SK-N-SH (cell line): ENCODE measurements at regions not wholly inside any gene's neighbourhood (a gene's known extent, or its start where the extent isn't known, plus 50 kb on each side); places are given as distances from the start of the nearest gene placed in this dataset.

Experiments
- CTCF ChIA-PET: fragments of 300-600, 350-600 bp; formaldehyde crosslinking; extraction: SDS; loops from one replicate; lab custom pipeline; 2021; lab: Yijun Ruan, JAX
- POLR2A ChIA-PET: fragments of 350-600 bp; sonication (Branson Sonifier 250); formaldehyde crosslinking; extraction: SDS; loops from one replicate; lab custom pipeline; 2020; ENCODE audit warnings: antibody characterized with exemption, inconsistent platforms; lab: Yijun Ruan, JAX
- DNase-seq: peaks from one replicate; pipeline ENCODE4 v3.0.0; 2012
- H2AFZ ChIP-seq: fragments of 200-600 bp; sonication (generic); 2 replicates; pipeline ENCODE4 v1.8.1; 2016; ENCODE audit warnings: antibody characterized with exemption, mild to moderate bottlenecking, low read depth
- H3F3A ChIP-seq: fragments of 200-600 bp; sonication (generic); replicated peaks from 2 replicates; pipeline ENCODE3; 2016; ENCODE audit warnings: antibody characterized with exemption, mild to moderate bottlenecking; ENCODE audit not compliant: insufficient read depth
- H3K27ac ChIP-seq, 2 experiments: fragments of 200-500 bp in 1 of 2; fragments of 200-600 bp in 1 of 2; sonication (Bioruptor generic) in 1 of 2; sonication (generic), shearing (Covaris generic) in 1 of 2; 2 replicates each; pipeline versions ENCODE4 v1.5.1 to v1.6.1; 2014 to 2016; ENCODE audit warnings: low read depth in 2 of 2, inconsistent platforms in 1 of 2, low read length in 1 of 2, mild to moderate bottlenecking in 1 of 2, mixed read lengths in 1 of 2
- H3K27me3 ChIP-seq: fragments of 200-600 bp; sonication (generic), shearing (Covaris generic); 2 replicates; pipeline ENCODE4 v1.6.1; 2016; ENCODE audit warnings: mixed run types; ENCODE audit not compliant: insufficient read depth
- H3K36me3 ChIP-seq, 2 experiments: fragments of 200-500 bp in 1 of 2; fragments of 200-600 bp in 1 of 2; sonication (Bioruptor generic) in 1 of 2; sonication (generic) in 1 of 2; replicated peaks in 1 of 2; 2 replicates each; pipeline versions ENCODE3 to v1.5.1; 2014 to 2016; ENCODE audit warnings: low read length in 1 of 2, mild to moderate bottlenecking in 1 of 2; ENCODE audit not compliant: insufficient read depth in 2 of 2, control insufficient read depth in 1 of 2
- H3K4me1 ChIP-seq, 2 experiments: fragments of 200-500 bp in 1 of 2; fragments of 200-600 bp in 1 of 2; sonication (Bioruptor generic) in 1 of 2; sonication (generic), shearing (Covaris generic) in 1 of 2; 2 replicates each; pipeline versions ENCODE4 v1.5.1 to v1.6.1; 2014 to 2016; ENCODE audit warnings: low read depth in 1 of 2, low read length in 1 of 2, mixed run types in 1 of 2; ENCODE audit not compliant: insufficient read depth in 2 of 2, control insufficient read depth in 1 of 2
- H3K4me2 ChIP-seq: fragments of 200-600 bp; sonication (generic), shearing (Covaris generic); 2 replicates; pipeline ENCODE4 v1.6.1; 2017; ENCODE audit warnings: mixed run types
- H3K4me3 ChIP-seq, 2 experiments: fragments of 200-500 bp in 1 of 2; fragments of 200-600 bp in 1 of 2; sonication (Bioruptor generic) in 1 of 2; sonication (generic), shearing (Covaris generic) in 1 of 2; 2 replicates each; pipeline versions ENCODE4 v1.5.1 to v1.8.1; 2014 to 2016; ENCODE audit warnings: low read depth in 2 of 2, inconsistent platforms in 1 of 2, low read length in 1 of 2, mild to moderate bottlenecking in 1 of 2, mixed read lengths in 1 of 2, moderate library complexity in 1 of 2
- H3K79me2 ChIP-seq: fragments of 200-600 bp; sonication (generic); 2 replicates; pipeline ENCODE4 v1.8.1; 2017; ENCODE audit warnings: mild to moderate bottlenecking; ENCODE audit not compliant: insufficient read depth
- H3K9ac ChIP-seq: fragments of 200-600 bp; sonication (generic); 2 replicates; pipeline ENCODE4 v1.6.1; 2017; ENCODE audit warnings: mixed run types
- H3K9me2 ChIP-seq: fragments of 200-600 bp; sonication (generic); 2 replicates; pipeline ENCODE4 v1.6.1; 2017; ENCODE audit warnings: mixed run types
- H3K9me3 ChIP-seq: fragments of 200-600 bp; sonication (generic); 2 replicates; pipeline ENCODE4 v1.6.1; 2017; ENCODE audit warnings: mixed run types, mild to moderate bottlenecking, moderate library complexity
- H4K20me1 ChIP-seq: fragments of 200-600 bp; sonication (generic); 2 replicates; pipeline ENCODE4 v1.6.1; 2017; ENCODE audit warnings: mild to moderate bottlenecking, mixed run types; ENCODE audit not compliant: insufficient read depth
- EP300 ChIP-seq, 2 experiments: IDR thresholded peaks; 2 replicates each; pipeline versions ENCODE4 v1.4.0 to v1.6.1; 2012; ENCODE audit warnings: borderline replicate concordance in 1 of 2, low read depth in 1 of 2, low read length in 1 of 2
- EZH2phosphoT487 ChIP-seq: fragments of 200-600 bp; sonication (generic); IDR thresholded peaks from 2 replicates; pipeline ENCODE4 v1.6.1; 2017; ENCODE audit warnings: low read depth, mixed run types, mild to moderate bottlenecking, antibody characterized with exemption, moderate library complexity, borderline replicate concordance
- FOXJ3 ChIP-seq: sonication (generic); formaldehyde crosslinking; IDR thresholded peaks from 2 replicates; pipeline ENCODE4 v1.5.1; 2020; ENCODE audit warnings: mild to moderate bottlenecking, missing genetic modification reagents
- GABPA ChIP-seq: IDR thresholded peaks from 2 replicates; pipeline ENCODE4 v1.4.0; 2012; ENCODE audit warnings: low read depth, mild to moderate bottlenecking
- GATA2 ChIP-seq: sonication (generic); formaldehyde crosslinking; IDR thresholded peaks from 2 replicates; pipeline ENCODE4 v1.5.0; 2020; ENCODE audit warnings: mild to moderate bottlenecking, missing genetic modification reagents
- MEF2A ChIP-seq: IDR thresholded peaks from 2 replicates; pipeline ENCODE4 v1.4.0; 2012; ENCODE audit warnings: low read depth, borderline replicate concordance
- RAD21 ChIP-seq: IDR thresholded peaks from 2 replicates; pipeline ENCODE4 v1.6.1; 2012; ENCODE audit warnings: mild to moderate bottlenecking, low read length
- TAF1 ChIP-seq: IDR thresholded peaks from 2 replicates; pipeline ENCODE4 v1.6.1; 2012; ENCODE audit warnings: low read depth, mild to moderate bottlenecking, low read length, moderate library complexity, borderline replicate concordance
- TCF12 ChIP-seq: IDR thresholded peaks from 2 replicates; pipeline ENCODE4 v1.4.0; 2012
- WGBS: methylation state at CpG from one replicate; pipeline ENCODE4 v1.1.6; 2017; ENCODE audit warnings: low lambda C conversion rate; 5-methylcytosine and 5-hydroxymethylcytosine counted together
- TF ChIP-seq, protein P1 (sequence below): fragments of 200-600 bp; sonication (generic); IDR thresholded peaks from 2 replicates; pipeline ENCODE4 v1.6.1; 2017; ENCODE audit warnings: antibody characterized with exemption, mild to moderate bottlenecking, moderate library complexity
- TF ChIP-seq, protein P2 (sequence below): IDR thresholded peaks from 2 replicates; pipeline ENCODE4 v1.4.0; 2012; ENCODE audit warnings: low read depth, borderline replicate concordance
- TF ChIP-seq, protein P3 (sequence below): IDR thresholded peaks from 2 replicates; pipeline ENCODE4 v1.6.1; 2012; ENCODE audit warnings: mild to moderate bottlenecking, low read depth, low read length, moderate library complexity
- TF ChIP-seq, protein P4 (sequence below): fragments of 150-350 bp; IDR thresholded peaks from 2 replicates; pipeline ENCODE4 v1.6.1; 2016; ENCODE audit warnings: mild to moderate bottlenecking, low read depth, low read length

DNA sequence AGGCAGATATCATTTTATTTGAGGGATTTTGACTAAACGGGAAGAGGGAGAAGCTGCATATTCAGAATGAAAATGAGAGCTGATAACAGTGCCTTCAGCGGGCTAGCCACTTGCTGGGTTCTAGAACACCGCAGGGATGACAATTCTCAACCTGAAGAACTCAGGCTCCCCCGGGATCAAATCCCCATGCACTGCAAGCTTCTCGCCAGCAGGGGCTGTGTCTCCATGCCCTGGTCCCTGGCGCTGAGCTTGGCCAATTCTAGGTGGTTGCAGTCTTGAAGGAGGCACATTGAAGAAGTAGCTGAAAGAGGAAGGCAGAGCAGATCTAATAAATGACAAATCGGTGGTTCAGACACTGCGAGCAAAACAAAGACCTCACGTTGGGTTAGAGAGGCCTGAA lies 128.7 kb downstream of the UQCRFS1 start:
- TF ChIP-seq FOXJ3 (no peak), TCF12 (no peak), TAF1 (no peak), RAD21 (peak; percentile 26), GATA2 (CRISPR knock-in tag) (no peak), EP300 (IDR thresholded peaks at IDR 0.05; ENCODE audit: borderline replicate concordance in 1 of 2, low read depth in 1 of 2, low read length in 1 of 2) (no peak), MEF2A (no peak), GABPA (no peak), EZH2phosphoT487 (no peak)
- TF ChIP-seq, protein P1, sequence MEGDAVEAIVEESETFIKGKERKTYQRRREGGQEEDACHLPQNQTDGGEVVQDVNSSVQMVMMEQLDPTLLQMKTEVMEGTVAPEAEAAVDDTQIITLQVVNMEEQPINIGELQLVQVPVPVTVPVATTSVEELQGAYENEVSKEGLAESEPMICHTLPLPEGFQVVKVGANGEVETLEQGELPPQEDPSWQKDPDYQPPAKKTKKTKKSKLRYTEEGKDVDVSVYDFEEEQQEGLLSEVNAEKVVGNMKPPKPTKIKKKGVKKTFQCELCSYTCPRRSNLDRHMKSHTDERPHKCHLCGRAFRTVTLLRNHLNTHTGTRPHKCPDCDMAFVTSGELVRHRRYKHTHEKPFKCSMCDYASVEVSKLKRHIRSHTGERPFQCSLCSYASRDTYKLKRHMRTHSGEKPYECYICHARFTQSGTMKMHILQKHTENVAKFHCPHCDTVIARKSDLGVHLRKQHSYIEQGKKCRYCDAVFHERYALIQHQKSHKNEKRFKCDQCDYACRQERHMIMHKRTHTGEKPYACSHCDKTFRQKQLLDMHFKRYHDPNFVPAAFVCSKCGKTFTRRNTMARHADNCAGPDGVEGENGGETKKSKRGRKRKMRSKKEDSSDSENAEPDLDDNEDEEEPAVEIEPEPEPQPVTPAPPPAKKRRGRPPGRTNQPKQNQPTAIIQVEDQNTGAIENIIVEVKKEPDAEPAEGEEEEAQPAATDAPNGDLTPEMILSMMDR: peak; percentile 52
- TF ChIP-seq, protein P2, sequence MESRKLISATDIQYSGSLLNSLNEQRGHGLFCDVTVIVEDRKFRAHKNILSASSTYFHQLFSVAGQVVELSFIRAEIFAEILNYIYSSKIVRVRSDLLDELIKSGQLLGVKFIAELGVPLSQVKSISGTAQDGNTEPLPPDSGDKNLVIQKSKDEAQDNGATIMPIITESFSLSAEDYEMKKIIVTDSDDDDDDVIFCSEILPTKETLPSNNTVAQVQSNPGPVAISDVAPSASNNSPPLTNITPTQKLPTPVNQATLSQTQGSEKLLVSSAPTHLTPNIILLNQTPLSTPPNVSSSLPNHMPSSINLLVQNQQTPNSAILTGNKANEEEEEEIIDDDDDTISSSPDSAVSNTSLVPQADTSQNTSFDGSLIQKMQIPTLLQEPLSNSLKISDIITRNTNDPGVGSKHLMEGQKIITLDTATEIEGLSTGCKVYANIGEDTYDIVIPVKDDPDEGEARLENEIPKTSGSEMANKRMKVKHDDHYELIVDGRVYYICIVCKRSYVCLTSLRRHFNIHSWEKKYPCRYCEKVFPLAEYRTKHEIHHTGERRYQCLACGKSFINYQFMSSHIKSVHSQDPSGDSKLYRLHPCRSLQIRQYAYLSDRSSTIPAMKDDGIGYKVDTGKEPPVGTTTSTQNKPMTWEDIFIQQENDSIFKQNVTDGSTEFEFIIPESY: no peak
- TF ChIP-seq, protein P3, sequence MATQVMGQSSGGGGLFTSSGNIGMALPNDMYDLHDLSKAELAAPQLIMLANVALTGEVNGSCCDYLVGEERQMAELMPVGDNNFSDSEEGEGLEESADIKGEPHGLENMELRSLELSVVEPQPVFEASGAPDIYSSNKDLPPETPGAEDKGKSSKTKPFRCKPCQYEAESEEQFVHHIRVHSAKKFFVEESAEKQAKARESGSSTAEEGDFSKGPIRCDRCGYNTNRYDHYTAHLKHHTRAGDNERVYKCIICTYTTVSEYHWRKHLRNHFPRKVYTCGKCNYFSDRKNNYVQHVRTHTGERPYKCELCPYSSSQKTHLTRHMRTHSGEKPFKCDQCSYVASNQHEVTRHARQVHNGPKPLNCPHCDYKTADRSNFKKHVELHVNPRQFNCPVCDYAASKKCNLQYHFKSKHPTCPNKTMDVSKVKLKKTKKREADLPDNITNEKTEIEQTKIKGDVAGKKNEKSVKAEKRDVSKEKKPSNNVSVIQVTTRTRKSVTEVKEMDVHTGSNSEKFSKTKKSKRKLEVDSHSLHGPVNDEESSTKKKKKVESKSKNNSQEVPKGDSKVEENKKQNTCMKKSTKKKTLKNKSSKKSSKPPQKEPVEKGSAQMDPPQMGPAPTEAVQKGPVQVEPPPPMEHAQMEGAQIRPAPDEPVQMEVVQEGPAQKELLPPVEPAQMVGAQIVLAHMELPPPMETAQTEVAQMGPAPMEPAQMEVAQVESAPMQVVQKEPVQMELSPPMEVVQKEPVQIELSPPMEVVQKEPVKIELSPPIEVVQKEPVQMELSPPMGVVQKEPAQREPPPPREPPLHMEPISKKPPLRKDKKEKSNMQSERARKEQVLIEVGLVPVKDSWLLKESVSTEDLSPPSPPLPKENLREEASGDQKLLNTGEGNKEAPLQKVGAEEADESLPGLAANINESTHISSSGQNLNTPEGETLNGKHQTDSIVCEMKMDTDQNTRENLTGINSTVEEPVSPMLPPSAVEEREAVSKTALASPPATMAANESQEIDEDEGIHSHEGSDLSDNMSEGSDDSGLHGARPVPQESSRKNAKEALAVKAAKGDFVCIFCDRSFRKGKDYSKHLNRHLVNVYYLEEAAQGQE: no peak
- TF ChIP-seq, protein P4, sequence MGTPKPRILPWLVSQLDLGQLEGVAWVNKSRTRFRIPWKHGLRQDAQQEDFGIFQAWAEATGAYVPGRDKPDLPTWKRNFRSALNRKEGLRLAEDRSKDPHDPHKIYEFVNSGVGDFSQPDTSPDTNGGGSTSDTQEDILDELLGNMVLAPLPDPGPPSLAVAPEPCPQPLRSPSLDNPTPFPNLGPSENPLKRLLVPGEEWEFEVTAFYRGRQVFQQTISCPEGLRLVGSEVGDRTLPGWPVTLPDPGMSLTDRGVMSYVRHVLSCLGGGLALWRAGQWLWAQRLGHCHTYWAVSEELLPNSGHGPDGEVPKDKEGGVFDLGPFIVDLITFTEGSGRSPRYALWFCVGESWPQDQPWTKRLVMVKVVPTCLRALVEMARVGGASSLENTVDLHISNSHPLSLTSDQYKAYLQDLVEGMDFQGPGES: no peak
- Histone ChIP-seq H3K27me3 (peaks cover 32% of the 10 kb centered on the region; the same call in 1 of the 2 replicates), H3K9ac (no peak overlapping the region), H3K4me1 (no peaks in the 10 kb centered on the region), H2AFZ (no peak overlapping the region), H3K4me2 (no peak overlapping the region), H3K4me3 (no peak overlapping the region), H3K9me2 (no peaks in the 10 kb centered on the region), H3K79me2 (no peaks in the 10 kb centered on the region), H3K27ac (no peak overlapping the region), H4K20me1 (no peaks in the 10 kb centered on the region), H3F3A (no peaks in the 10 kb centered on the region), H3K9me3 (no peaks in the 10 kb centered on the region), H3K36me3 (no peaks in the 10 kb centered on the region)
- ChIA-PET CTCF (interaction anchor here (0.7 to 1.9 kb wide), 7 partner anchors 9 to 442 kb away, joined by 3 to 10 read pairs (median 3); no protein-coding TSS in a partner anchor), POLR2A (no interaction called here)
- under 1% methylated on average over 9 of the region's 9 CpGs for WGBS
- peak; percentile 49 for DNase-seq
